ENCODE measurements at regions not wholly inside any gene's neighbourhood (a gene's known extent, or its start where the extent isn't known, plus 50 kb on each side); places are given as distances from the start of the nearest gene placed in this dataset.

GRCh38 chrX:46257451-46257879 is 287.8 kb downstream of the ZNF674 start:
- TF ChIP-seq, protein P1, sequence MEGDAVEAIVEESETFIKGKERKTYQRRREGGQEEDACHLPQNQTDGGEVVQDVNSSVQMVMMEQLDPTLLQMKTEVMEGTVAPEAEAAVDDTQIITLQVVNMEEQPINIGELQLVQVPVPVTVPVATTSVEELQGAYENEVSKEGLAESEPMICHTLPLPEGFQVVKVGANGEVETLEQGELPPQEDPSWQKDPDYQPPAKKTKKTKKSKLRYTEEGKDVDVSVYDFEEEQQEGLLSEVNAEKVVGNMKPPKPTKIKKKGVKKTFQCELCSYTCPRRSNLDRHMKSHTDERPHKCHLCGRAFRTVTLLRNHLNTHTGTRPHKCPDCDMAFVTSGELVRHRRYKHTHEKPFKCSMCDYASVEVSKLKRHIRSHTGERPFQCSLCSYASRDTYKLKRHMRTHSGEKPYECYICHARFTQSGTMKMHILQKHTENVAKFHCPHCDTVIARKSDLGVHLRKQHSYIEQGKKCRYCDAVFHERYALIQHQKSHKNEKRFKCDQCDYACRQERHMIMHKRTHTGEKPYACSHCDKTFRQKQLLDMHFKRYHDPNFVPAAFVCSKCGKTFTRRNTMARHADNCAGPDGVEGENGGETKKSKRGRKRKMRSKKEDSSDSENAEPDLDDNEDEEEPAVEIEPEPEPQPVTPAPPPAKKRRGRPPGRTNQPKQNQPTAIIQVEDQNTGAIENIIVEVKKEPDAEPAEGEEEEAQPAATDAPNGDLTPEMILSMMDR (IDR thresholded peaks at IDR 0.05): no peak
- no peak for TF ChIP-seq EZH2 (IDR thresholded peaks at IDR 0.05)

Data from neural progenitor cell (in vitro differentiated cells).